Posterior vena cava (tissue), 2 donors: ENCODE measurements at regions not wholly inside any gene's neighbourhood (a gene's known extent, or its start where the extent isn't known, plus 50 kb on each side); places are given as distances from the start of the nearest gene placed in this dataset.

ENCODE experiments used
- DNase-seq: peaks from one replicate; pipeline ENCODE4 v3.0.0-alpha.2; 2020; ENCODE audit warnings: low spot score
- intact Hi-C, 2 donors: fragments of 100-400 bp; cut with DNase I; formaldehyde crosslinking; loops; one replicate each; pipeline versions ENCODE4 v1.14.1 to v1.14.2; 2022 to 2023
- donor health status: DM: yes; HTN: yes; CAD: no.
- donor health status: DM: yes; HTN: yes; CAD: no.

DNA sequence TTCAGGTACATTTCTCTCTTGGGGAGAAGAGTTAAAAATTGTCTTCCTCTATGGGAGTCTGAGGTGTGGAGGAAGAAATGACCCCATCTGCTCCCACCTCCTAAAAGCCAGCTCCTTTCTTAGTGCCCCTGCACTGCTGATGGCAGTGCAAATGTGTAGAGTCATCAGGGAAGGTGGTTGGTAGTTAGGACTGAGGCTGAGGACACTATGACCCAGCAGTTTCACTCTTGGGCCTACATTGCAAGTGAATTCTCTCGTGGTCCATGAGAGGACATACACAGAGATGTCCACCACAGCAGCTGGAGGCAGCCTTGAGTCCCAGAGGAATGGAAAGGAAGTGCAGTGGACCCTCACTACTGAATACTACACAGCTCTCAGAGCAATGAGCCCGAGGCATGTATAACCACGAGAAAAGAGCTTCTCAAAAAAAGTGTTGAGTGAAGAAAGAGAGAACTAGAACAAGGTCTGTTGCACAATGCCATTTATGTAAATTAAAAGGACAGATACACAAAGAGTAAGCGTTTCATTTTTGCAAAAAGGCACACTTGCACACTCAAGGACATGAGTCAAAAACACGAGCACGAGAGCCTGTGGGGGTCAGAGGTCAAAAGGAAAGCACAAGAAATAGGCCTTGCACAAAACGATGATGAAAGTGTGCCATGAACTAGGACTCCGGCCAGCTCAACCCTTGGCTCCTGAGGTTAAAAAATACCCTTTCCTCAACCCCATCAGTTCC, 164.4 kb upstream of the ADRA1D start:
- intact Hi-C loops: loop anchor here in 1 of 2 donors (5.0 kb wide), 1 partner anchor 939 kb away; no protein-coding TSS in a partner anchor
- DNase-seq: no peak

GRCh38 chr20:4412216-4412615, 163.1 kb upstream of the ADRA1D start:
- intact Hi-C loops: loop anchor here in 1 of 2 donors (5.0 kb wide), 1 partner anchor 940 kb away; no protein-coding TSS in a partner anchor
- DNase-seq: no peak

DNA sequence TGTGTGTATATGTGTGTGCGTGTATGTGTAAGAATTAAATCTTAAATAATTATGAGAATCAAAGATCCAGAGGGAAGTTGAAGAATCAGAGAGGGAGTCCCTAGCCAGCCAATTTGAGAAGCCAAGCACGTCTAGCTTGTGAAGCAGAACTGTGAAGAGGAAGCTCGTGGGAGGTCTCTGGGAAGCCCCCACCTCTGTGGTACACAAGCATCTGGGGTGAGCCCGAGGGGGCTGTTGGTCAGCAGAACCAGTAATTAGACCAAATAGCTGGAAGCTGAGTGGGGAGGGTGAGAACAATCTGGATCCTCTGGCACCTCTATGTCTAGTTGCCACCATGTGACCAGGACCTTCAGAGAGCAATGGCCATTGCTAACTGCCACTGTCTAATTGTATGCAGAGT, 162.7 kb upstream of the ADRA1D start:
- intact Hi-C loops: loop anchor here in 1 of 2 donors (5.0 kb wide), 1 partner anchor 941 kb away; no protein-coding TSS in a partner anchor
- DNase-seq: no peak

DNA sequence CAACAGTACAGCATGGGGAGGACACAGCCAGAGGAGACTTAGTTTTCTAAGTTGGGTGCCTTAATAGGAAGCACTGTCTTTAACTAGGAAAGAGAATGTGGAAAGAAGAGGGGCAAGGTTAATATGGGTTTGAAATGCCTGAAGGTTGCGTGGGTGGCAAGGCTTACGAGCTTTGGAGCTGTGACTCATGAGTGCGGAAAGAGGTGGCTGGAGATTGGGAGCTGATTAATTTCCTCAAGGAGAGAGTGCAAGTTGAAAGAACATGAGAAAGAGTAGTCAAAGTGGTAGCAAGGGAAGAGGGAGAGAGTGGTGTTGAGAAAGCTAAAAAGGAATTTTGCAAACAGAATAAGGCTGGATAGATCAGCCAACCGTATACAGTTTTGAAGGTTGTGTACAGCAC, 157.5 kb upstream of the ADRA1D start:
- DNase-seq: no peak
- intact Hi-C loops: no loop called here

DNA sequence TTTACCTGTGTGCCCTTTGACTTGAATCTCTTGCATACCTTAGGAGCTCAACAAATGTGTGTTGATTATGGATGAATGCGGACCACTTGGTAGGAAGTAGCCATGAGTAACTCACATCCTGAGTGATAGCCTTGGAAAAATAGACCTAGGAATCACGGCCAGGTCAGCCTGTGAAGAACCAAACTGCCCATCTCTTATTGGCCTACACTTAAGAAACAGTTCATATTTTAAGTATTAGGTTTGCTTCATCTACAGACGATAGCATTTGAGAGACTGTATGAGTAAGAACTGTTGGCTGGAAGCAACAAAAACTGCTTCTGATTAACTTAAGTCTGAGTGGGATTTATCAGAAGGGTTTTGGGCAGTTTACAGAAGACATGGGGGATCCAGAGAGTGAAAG, 152.5 kb upstream of the ADRA1D start:
- DNase-seq: no peak
- intact Hi-C loops: no loop called here

DNA sequence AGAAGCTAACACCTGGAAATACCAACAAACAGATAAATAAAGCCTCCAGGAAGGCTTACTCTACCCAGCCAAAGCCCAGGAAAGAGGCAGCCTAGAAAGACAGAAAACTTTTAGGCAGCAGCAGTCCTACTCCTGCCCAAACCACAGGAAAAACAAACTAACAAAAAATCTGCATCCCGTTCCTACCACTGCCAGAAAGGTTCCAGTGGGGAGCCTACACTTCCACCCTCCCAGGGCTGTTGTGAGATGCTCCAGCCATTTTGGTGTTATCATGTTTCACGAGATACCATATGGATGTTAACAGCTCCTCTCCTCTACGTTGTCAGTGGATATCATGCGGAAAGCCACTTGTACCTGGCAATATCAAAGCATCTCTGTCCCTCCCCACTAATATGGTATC, 135.9 kb upstream of the ADRA1D start:
- intact Hi-C loops: no loop called here
- DNase-seq: no peak

- DNase-seq: no peak
- intact Hi-C loops: no loop called here
These were observed 134.9 kb upstream of the ADRA1D start for GRCh38 chr20:4383961-4384360.

DNA sequence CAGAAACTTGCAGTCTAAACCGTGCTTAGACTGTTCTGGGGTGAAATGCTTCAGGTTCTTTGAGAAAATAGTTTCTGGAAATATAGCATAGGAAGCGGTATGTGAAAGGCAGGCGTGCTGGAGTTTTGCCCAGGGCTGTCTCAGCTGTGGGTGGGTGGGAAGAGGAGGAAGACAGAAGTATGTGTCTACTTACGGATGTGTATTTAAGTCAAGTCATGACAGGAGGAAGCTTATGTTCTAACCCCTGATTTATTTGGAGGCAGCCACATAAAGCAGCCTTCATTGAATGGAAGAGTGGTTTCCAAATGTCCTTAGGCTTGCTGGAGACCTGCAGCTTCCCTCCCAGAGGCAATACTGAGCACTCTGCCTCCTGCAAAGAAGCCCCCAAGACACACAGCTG, 126.8 kb upstream of the ADRA1D start:
- DNase-seq: no peak
- intact Hi-C loops: no loop called here

DNA sequence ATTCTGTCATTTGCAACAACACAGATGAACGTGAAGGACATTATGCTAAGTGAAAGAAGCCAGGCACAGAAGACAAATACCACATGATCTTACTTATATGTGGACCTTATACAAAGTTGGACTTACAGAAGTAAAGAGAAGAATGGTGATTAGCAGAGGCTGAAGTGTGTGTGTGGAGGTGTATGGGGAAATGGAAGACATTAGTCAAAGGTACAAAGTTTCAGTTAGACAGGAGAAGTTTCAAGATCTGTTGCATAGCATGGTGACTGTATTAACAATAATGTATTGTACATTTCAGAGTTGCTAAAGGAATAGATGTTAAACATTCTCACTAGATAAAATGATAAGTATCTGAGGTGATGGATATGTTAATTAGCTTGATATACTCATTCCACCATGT, 124.4 kb upstream of the ADRA1D start:
- no peak for DNase-seq
- intact Hi-C loops: no loop called here

DNA sequence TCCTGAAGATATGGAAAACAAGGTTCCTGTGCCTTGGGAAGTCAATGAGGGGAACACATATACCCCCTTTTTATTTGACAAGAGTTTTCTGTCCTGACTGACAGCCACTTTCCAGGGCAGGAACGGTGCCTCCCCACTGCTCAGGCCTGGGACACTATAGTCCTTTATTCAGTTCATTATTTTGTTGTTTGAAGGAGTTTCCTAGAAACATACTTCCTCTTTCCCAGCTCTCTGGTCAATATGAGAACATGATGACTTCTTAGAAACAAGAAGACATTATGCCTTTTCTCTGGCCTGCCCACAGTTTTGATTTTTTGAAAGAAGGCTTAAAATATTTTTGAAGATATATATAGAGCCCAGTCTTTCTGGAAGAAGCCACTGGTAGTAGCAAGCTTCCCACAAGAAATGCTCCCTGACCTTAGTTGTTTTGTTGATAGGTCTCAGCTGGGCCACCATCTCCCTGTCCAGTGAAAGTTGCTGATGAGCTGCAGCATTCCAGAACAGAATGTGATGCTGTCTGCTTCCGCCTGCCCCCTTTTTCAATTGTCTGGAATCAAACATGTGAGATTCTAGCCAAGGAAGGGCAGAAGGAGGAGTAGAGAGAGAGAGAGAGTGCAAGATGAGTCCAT, 122.7 kb upstream of the ADRA1D start:
- intact Hi-C loops: no loop called here
- no peak for DNase-seq

DNA sequence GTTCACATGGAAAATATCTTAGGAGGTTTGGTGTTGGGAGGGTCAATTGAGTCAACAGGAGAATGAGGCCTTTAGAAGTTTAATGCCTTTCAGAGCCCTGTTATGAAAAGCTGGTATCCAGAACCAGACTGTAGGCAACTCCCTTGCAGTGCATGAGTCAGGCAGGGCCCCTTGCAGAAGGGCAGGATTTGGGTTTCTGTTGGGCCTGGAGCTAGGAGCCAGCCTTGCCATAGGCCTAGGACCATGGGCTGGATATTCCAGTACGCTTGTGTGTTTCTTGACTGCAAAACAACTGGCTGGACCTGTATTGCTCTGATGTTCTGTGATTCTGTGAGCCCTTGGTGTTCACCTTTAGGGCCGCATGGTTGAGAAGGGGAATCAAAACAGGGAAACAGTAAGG, 121.8 kb upstream of the ADRA1D start:
- intact Hi-C loops: no loop called here

GRCh38 chr20:4369798-4370124, 120.7 kb upstream of the ADRA1D start:
- DNase-seq: no peak
- intact Hi-C loops: no loop called here

More for the DNA sequence above, 121.8 kb upstream of the ADRA1D start:
- DNase-seq: no peak

- no peak for DNase-seq
- intact Hi-C loops: no loop called here
These were observed 120.2 kb upstream of the ADRA1D start for GRCh38 chr20:4369119-4369797.

DNA sequence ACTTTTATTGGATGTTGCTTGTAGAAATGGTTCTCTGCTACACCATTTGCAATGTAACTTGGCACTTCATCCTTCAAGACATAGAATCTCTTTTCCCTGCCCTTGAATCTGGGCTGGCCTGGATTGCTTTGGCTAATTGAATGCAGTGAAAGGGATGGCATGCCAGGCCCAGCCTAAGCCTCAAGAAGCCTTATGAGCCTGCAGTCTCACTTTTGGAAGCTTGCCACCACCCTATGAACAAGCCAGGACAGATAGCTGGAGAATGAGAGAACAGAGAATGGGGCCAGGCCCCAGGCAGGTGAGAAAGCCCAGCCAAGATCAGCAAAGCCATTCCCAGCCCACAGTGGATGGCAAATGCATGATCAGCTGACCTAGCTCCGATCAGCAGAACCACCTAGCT, 117.0 kb upstream of the ADRA1D start:
- DNase-seq: no peak
- intact Hi-C loops: no loop called here

DNA sequence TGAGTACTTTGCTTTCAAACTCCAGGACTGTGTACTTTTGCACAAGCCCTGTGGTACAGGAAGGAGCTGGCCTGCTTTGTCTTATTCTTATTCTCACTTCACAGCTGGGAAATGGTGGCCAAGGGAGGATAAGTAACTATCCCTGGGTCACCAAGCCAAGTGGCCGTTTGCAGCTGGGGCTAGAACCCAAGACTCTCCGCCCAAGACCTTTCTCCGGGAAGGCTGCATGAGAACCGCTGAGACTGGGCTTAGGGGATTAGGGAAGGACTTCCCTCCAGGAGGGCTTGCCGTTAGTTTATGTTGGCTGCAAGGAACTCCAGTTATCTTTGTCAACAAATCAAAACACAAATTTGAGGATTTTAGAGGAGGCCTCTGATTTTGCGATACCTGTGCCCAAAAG, 109.5 kb upstream of the ADRA1D start:
- intact Hi-C loops: no loop called here
- no peak for DNase-seq

DNA sequence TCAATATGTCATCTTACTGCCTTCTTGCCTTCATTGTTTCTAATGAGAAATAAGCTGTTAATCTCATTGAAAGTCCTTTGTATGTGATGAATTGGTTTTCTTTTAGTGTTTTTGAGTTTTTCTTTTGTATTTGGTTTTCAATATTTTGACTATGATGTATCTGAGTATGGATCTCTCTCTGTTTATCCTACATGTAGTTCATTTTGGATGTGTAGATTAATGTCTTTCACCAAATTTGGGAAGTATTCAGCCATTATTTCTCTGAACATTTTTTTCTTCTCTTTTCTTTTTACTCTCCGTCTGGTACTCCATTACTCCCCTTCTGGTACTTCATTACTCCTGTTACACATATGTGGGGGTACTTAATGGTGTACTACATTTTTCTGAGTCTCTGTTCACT, 103.3 kb upstream of the ADRA1D start:
- no peak for DNase-seq
- intact Hi-C loops: no loop called here

- DNase-seq: no peak
- intact Hi-C loops: no loop called here
These were observed 101.0 kb upstream of the ADRA1D start for GRCh38 chr20:4350096-4350495.

- intact Hi-C loops: no loop called here
- no peak for DNase-seq
These were observed 95.6 kb upstream of the ADRA1D start for GRCh38 chr20:4344670-4345069.

DNA sequence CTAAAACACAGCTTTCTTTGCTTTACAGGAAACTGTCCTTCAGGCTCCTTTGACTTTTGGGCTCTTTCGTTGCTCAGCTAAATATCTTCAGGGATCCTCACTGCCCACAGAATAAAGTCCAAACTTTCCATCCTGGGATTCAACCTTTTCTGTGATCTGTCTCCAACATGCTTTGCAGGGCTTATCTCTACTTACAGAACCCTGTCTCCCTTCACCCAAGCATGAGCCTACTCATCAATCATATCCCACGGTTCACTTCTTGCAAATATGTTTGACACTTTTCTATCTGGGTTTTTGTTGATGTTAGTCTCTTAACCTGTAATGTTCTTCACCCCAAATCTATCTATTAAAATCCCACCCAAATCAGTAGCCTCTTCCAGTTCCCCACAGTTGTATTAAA, 93.5 kb upstream of the ADRA1D start:
- intact Hi-C loops: no loop called here
- DNase-seq: no peak

GRCh38 chr20:4341804-4342485, 92.9 kb upstream of the ADRA1D start:
- intact Hi-C loops: no loop called here
- no peak for DNase-seq
